Lower leg skin (tissue), 4 donors: ENCODE measurements at regions not wholly inside any gene's neighbourhood (a gene's known extent, or its start where the extent isn't known, plus 50 kb on each side); places are given as distances from the start of the nearest gene placed in this dataset.
A peak's percentile ranks its signal among the peaks of the same experiment; 100 is the strongest.

Source experiments
- DNase-seq, 2 donors: peaks; one replicate each; pipeline ENCODE4 v3.0.0-alpha.2; 2019; ENCODE audit warnings: low spot score in 2 of 2
- H3K4me3 ChIP-seq: fragments of 200-600 bp; sonication (generic); 2 replicates; pipeline ENCODE4 v1.5.1; 2017; ENCODE audit warnings: mild to moderate bottlenecking, low read depth; ENCODE audit not compliant: poor library complexity, severe bottlenecking
- CTCF ChIP-seq, 3 donors: fragments of 450-650 bp; IDR thresholded peaks; one replicate each; pipeline ENCODE4 v1.5.1; 2016; ENCODE audit warnings: antibody characterized with exemption in 3 of 3, mild to moderate bottlenecking in 3 of 3, moderate library complexity in 2 of 3
- POLR2A ChIP-seq, 2 donors: fragments of 450-650 bp; IDR thresholded peaks; one replicate each; pipeline ENCODE4 v1.6.1; 2016 to 2017; ENCODE audit warnings: antibody characterized with exemption in 2 of 2, mild to moderate bottlenecking in 1 of 2, moderate library complexity in 1 of 2
- WGBS, 2 donors: methylation state at CpG; one replicate each; pipeline ENCODE4 v1.1.5; 2018; 5-methylcytosine and 5-hydroxymethylcytosine counted together
- intact Hi-C: fragments of 100-400 bp; cut with DNase I; formaldehyde crosslinking; loops from one replicate; pipeline ENCODE4 v1.15.0; 2023; ENCODE audit warnings: low total_unique reads

- WGBS, 2 donors: 56 to 67% methylated on average over 3 of the region's 3 CpGs
- TF ChIP-seq POLR2A (IDR thresholded peaks at IDR 0.05) (no peak), CTCF (IDR thresholded peaks at IDR 0.05) (no peak)
- H3K4me3 ChIP-seq: no peak overlapping the region
- intact Hi-C loops: no loop called here
- DNase-seq: no peak
These were observed 107.8 kb upstream of the TENT5D start for GRCh38 chrX:80312448-80312847.

DNA sequence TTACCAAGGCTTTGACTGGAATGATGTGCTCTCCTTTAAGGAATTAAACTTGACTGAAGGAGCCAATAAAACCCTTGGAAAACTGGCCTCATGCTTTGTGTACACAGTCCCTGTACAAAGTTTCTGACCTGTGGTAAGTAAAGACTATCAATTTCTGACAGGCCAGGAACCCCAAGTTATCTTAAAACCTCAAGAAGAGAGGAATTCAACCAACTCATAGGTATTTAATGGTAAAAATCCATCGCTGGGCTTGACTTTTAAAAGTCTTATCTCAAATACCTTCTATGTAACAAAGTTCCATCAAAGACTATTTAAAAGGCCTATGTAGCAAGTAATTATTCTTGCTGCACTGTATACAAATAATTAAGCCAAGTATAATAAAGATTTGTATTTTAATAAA, 103.7 kb upstream of the TENT5D start:
- DNase-seq: no peak
- WGBS, 2 donors: 66 to 78% methylated on average over 1 of the region's 1 CpG
- intact Hi-C loops: no loop called here
- no peak for TF ChIP-seq POLR2A (IDR thresholded peaks at IDR 0.05)
- no peak for TF ChIP-seq CTCF (IDR thresholded peaks at IDR 0.05)
- no peak overlapping the region for H3K4me3 ChIP-seq

DNA sequence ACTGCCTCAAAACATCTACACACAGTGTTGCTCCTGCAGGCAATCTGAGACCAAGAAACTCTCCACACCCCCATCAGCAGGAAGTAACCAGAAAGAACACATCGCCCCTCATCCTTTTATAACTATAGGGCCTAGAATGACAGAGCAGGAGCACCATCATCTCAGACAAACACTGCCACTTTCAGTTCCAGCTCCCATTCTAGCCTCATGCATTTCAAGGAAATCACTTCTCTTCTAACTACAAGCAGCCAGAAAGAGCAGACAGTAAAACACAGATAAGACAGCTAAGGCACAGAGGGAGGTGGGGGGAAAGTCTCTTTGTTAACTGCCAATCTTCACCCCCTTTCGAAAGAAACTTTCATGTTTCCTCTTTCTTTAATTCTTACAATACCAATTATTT, 102.6 kb upstream of the TENT5D start:
- 80 to 91% methylated on average over 2 of the region's 2 CpGs for WGBS, 2 donors
- TF ChIP-seq POLR2A (IDR thresholded peaks at IDR 0.05): no peak
- TF ChIP-seq CTCF (IDR thresholded peaks at IDR 0.05): no peak
- H3K4me3 ChIP-seq: no peak overlapping the region
- intact Hi-C loops: no loop called here
- DNase-seq: no peak

DNA sequence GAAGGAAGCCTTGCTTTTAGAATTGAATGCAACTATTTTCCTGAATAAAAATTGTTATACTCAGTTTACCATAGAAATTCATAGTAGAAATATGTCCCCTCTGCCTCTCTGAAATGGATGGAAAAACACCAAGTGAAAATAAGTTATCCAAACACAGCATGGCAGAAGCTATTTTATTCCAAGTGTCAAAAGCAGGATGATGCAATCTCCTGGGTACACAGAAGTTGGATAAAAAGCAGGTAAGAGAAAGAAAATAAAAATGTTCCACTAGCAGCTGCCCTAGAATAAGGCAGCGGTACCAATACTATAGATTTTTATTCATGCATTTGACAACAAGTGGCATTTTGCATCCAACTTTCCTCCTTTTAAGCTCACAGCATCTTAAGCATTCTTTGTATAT, 89.0 kb upstream of the TENT5D start:
- no peak overlapping the region for H3K4me3 ChIP-seq

DNA sequence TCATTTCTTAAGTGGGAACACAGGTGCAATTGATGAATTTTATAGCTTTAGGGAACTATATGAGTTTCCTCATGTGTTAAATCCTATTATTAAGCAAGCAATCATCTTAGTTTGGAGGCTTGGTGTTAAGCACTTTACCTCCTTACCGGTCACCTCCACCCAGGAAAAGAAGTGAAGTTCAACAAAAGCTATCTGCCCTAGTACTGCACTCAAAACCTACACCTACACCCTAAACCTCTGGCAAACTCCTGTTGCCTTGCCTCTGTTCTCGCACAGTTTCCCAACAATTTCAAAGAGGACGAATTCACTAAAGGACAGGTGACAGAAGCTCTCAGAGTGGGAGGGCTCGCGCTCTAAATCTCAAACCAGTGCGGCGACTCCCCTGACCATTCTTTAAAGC, 85.7 kb upstream of the TENT5D start:
- TF ChIP-seq CTCF (IDR thresholded peaks at IDR 0.05) (no peak), POLR2A (IDR thresholded peaks at IDR 0.05) (no peak)
- intact Hi-C loops: no loop called here
- no peak for DNase-seq
- 59 to 69% methylated on average over 7 of the region's 7 CpGs for WGBS, 2 donors
- H3K4me3 ChIP-seq: no peak overlapping the region

More for the DNA sequence above, 89.0 kb upstream of the TENT5D start:
- 52 to 94% methylated on average over 1 of the region's 1 CpG for WGBS, 2 donors
- TF ChIP-seq POLR2A (IDR thresholded peaks at IDR 0.05): no peak
- TF ChIP-seq CTCF (IDR thresholded peaks at IDR 0.05): no peak
- intact Hi-C loops: no loop called here
- DNase-seq: no peak

- H3K4me3 ChIP-seq: no peak overlapping the region
- WGBS, 2 donors: 53% methylated on average over 21 to 38 of the region's 38 CpGs
- DNase-seq: peak; percentile 12 to 84
- TF ChIP-seq CTCF (IDR thresholded peaks at IDR 0.05) (no peak), POLR2A (IDR thresholded peaks at IDR 0.05) (no peak)
- intact Hi-C loops: no loop called here
These were observed 85.0 kb upstream of the TENT5D start for GRCh38 chrX:80335062-80335830.
